KMS-11 (cell line): ENCODE measurements at regions not wholly inside any gene's neighbourhood (a gene's known extent, or its start where the extent isn't known, plus 50 kb on each side); places are given as distances from the start of the nearest gene placed in this dataset.

Experiments
- H2AFZ ChIP-seq: fragments of 200-600 bp; sonication (generic); 2 replicates; pipeline ENCODE4 v1.6.1; 2016; ENCODE audit warnings: antibody characterized with exemption, mixed run types, low read depth
- H3K27ac ChIP-seq: fragments of 200-600 bp; sonication (generic); 2 replicates; pipeline ENCODE4 v1.6.1; 2016; ENCODE audit warnings: mild to moderate bottlenecking, mixed run types
- H3K27me3 ChIP-seq: fragments of 200-600 bp; sonication (generic); 2 replicates; pipeline ENCODE4 v1.6.1; 2017; ENCODE audit warnings: mild to moderate bottlenecking, low read depth, mixed run types, moderate library complexity; ENCODE audit not compliant: insufficient read depth
- H3K36me3 ChIP-seq: fragments of 200-600 bp; sonication (generic); 2 replicates; pipeline ENCODE4 v1.6.1; 2017; ENCODE audit warnings: mild to moderate bottlenecking, mixed run types; ENCODE audit not compliant: insufficient read depth
- H3K4me1 ChIP-seq: fragments of 200-600 bp; sonication (generic); 2 replicates; pipeline ENCODE4 v1.6.1; 2016; ENCODE audit warnings: mild to moderate bottlenecking, low read depth, mixed run types; ENCODE audit not compliant: poor library complexity, severe bottlenecking
- H3K4me2 ChIP-seq: fragments of 200-600 bp; sonication (generic); 2 replicates; pipeline ENCODE4 v1.7.0; 2016; ENCODE audit warnings: mild to moderate bottlenecking, mixed run types
- H3K4me3 ChIP-seq: fragments of 200-600 bp; sonication (generic); IDR thresholded peaks from 2 replicates; pipeline ENCODE4 v1.6.1; 2017; ENCODE audit warnings: low read depth, low read length, mixed read lengths; ENCODE audit not compliant: insufficient read depth
- H3K79me2 ChIP-seq: fragments of 200-600 bp; sonication (generic); 2 replicates; pipeline ENCODE4 v1.6.1; 2016; ENCODE audit warnings: low read depth, mixed run types; ENCODE audit not compliant: insufficient read depth
- H3K9ac ChIP-seq: fragments of 200-600 bp; sonication (generic); 2 replicates; pipeline ENCODE4 v1.6.1; 2016; ENCODE audit warnings: mild to moderate bottlenecking, mixed run types
- H4K20me1 ChIP-seq: fragments of 200-600 bp; sonication (generic); 2 replicates; pipeline ENCODE4 v1.6.1; 2016; ENCODE audit warnings: mild to moderate bottlenecking, mixed run types; ENCODE audit not compliant: insufficient read depth
- TF ChIP-seq, protein P1 (sequence below): fragments of 200-600 bp; sonication (generic); conservative IDR thresholded peaks from 2 replicates; pipeline ENCODE4 v1.6.1; 2017; ENCODE audit warnings: low read depth, mild to moderate bottlenecking, antibody characterized with exemption, low read length, moderate library complexity, mixed read lengths

DNA sequence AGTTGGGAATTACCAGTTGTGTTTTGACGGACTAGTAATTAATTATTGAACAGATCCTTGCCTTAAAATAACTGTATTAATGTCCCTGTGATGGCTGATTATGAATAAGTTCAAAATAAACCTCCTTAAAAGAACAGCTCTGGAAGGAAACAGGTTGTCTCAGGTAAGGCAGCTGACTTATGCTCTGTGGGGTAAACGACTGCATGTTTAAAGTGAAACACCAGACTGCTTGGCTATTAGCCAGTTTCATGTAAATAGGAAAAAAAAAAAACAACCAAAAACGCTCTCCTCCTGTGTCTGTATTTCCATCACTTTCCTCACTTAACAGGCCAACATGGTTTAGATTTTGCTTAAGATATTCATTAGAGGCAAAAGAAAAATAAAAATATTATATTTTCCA is 243.6 kb downstream of the TMEM182 start:
- H3K27ac ChIP-seq = no peak overlapping the region
- H3K27me3 ChIP-seq = no peaks in the 10 kb centered on the region
- no peak overlapping the region for H2AFZ ChIP-seq
- H3K4me1 ChIP-seq = peaks cover 53% of the 10 kb centered on the region
- no peaks in the 10 kb centered on the region for H3K79me2 ChIP-seq
- TF ChIP-seq, protein P1, sequence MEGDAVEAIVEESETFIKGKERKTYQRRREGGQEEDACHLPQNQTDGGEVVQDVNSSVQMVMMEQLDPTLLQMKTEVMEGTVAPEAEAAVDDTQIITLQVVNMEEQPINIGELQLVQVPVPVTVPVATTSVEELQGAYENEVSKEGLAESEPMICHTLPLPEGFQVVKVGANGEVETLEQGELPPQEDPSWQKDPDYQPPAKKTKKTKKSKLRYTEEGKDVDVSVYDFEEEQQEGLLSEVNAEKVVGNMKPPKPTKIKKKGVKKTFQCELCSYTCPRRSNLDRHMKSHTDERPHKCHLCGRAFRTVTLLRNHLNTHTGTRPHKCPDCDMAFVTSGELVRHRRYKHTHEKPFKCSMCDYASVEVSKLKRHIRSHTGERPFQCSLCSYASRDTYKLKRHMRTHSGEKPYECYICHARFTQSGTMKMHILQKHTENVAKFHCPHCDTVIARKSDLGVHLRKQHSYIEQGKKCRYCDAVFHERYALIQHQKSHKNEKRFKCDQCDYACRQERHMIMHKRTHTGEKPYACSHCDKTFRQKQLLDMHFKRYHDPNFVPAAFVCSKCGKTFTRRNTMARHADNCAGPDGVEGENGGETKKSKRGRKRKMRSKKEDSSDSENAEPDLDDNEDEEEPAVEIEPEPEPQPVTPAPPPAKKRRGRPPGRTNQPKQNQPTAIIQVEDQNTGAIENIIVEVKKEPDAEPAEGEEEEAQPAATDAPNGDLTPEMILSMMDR = no peak
- no peak overlapping the region for H3K9ac ChIP-seq
- no peak overlapping the region for H3K4me3 ChIP-seq
- no peaks in the 10 kb centered on the region for H4K20me1 ChIP-seq
- H3K36me3 ChIP-seq = no peaks in the 10 kb centered on the region
- H3K4me2 ChIP-seq = peak overlapping the region; percentile 29

DNA sequence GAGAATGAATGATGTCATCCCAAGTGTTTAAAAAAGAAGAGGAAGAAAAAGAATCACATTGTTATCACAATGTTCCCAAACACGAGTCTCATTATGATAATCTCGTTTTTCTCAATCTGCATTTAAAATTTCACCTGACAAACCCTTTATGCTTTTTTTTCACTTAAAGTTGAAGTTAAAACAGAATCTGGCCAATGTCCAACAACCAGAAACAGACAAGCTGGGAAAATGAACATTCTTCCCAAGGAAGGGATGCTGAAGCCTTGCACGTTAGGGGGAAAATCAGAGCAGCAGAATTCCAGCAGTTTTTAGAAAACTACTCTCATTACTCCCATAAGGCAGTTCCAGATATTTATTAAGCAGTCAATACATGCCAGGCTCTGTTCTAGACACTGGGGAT is 245.3 kb downstream of the TMEM182 start:
- Histone ChIP-seq H2AFZ (no peak overlapping the region), H4K20me1 (no peaks in the 10 kb centered on the region), H3K79me2 (no peaks in the 10 kb centered on the region), H3K9ac (no peak overlapping the region), H3K4me1 (peaks cover 59% of the 10 kb centered on the region), H3K27me3 (no peaks in the 10 kb centered on the region), H3K36me3 (no peaks in the 10 kb centered on the region), H3K4me2 (no peak overlapping the region), H3K27ac (no peak overlapping the region), H3K4me3 (no peak overlapping the region)
- TF ChIP-seq, protein P1 = no peak

DNA sequence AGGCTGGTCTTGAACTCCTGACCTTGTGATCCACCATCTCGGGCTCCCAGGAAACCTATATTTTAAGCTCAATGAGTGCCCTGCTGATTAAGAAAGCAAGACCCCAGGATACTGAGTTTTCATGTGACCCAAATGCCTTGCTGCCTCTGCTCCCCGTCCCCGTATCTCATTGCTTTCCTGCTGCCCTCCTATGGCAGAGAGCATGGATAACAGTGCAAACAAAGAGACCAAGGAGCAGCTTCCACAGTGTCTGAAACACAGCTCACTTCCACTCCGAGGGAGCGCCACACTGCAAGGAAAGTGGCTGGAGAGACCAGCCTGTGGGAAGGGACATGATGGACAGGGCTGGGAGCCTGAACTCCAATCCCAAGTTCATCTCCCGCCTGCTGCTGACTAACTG is 246.8 kb downstream of the TMEM182 start:
- TF ChIP-seq, protein P1 = no peak
- no peak overlapping the region for H3K27ac ChIP-seq

DNA sequence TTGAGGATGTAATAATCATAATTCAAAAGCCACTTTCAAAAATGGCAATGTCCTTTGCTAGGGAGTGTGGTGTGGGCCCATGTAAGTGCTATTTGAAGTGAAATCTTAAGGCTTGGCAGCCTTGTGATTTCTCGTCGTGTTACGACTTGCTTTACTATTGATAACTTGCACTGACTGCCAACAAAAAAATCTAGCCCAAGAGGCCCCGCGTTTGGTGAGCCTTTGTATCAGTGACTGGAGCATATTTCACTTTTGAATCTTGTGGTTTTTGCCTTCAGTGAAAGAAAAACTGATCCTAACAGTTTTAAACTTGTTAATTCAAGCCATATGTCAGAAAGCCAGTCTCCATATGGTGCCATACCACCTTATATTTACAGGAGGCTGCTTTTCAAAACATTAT is 248.0 kb downstream of the TMEM182 start:
- Histone ChIP-seq H2AFZ (no peak overlapping the region), H3K79me2 (no peaks in the 10 kb centered on the region), H3K4me2 (no peak overlapping the region), H3K4me3 (no peak overlapping the region), H3K27ac (no peak overlapping the region), H4K20me1 (no peaks in the 10 kb centered on the region), H3K27me3 (no peaks in the 10 kb centered on the region), H3K36me3 (no peaks in the 10 kb centered on the region), H3K4me1 (peaks cover 32% of the 10 kb centered on the region), H3K9ac (no peak overlapping the region)
- TF ChIP-seq, protein P1 = no peak

More for the DNA sequence above, 246.8 kb downstream of the TMEM182 start:
- H3K4me2 ChIP-seq = no peak overlapping the region
- H3K36me3 ChIP-seq = no peaks in the 10 kb centered on the region
- H4K20me1 ChIP-seq = no peaks in the 10 kb centered on the region
- peaks cover 45% of the 10 kb centered on the region for H3K4me1 ChIP-seq
- no peak overlapping the region for H2AFZ ChIP-seq
- no peak overlapping the region for H3K4me3 ChIP-seq
- H3K27me3 ChIP-seq = no peaks in the 10 kb centered on the region
- H3K79me2 ChIP-seq = no peaks in the 10 kb centered on the region
- H3K9ac ChIP-seq = no peak overlapping the region
